Activated T-helper 17 cell treated with anti-CD3 and anti-CD28 coated beads, Interleukin-2, amount 50 U/mL, for 72 hours (primary cell): ENCODE measurements at regions not wholly inside any gene's neighbourhood (a gene's known extent, or its start where the extent isn't known, plus 50 kb on each side); places are given as distances from the start of the nearest gene placed in this dataset.

Source experiments
- ATAC-seq: fragments of 150-1000 bp; cut with Tn5 transposase; replicated peaks from 2 replicates; pipeline ENCODE4 v1.10.0; 2021; ENCODE audit warnings: mild to moderate bottlenecking, moderate library complexity
- H3K27ac Mint-ChIP-seq: one replicate; pipeline ENCODE4 v1.8.0; 2022; ENCODE audit warnings: mixed read lengths
- H3K27me3 Mint-ChIP-seq: one replicate; pipeline ENCODE4 v1.8.0; 2022; ENCODE audit warnings: mixed read lengths
- H3K36me3 Mint-ChIP-seq: one replicate; pipeline ENCODE4 v1.8.0; 2022; ENCODE audit warnings: low read depth, mild to moderate bottlenecking, mixed read lengths
- H3K4me1 Mint-ChIP-seq: one replicate; pipeline ENCODE4 v1.8.0; 2022; ENCODE audit warnings: mixed read lengths
- H3K4me3 Mint-ChIP-seq: one replicate; pipeline ENCODE4 v1.8.0; 2022; ENCODE audit warnings: mild to moderate bottlenecking, mixed read lengths
- H3K9me3 Mint-ChIP-seq: one replicate; pipeline ENCODE4 v1.8.0; 2022; ENCODE audit warnings: mixed read lengths

DNA sequence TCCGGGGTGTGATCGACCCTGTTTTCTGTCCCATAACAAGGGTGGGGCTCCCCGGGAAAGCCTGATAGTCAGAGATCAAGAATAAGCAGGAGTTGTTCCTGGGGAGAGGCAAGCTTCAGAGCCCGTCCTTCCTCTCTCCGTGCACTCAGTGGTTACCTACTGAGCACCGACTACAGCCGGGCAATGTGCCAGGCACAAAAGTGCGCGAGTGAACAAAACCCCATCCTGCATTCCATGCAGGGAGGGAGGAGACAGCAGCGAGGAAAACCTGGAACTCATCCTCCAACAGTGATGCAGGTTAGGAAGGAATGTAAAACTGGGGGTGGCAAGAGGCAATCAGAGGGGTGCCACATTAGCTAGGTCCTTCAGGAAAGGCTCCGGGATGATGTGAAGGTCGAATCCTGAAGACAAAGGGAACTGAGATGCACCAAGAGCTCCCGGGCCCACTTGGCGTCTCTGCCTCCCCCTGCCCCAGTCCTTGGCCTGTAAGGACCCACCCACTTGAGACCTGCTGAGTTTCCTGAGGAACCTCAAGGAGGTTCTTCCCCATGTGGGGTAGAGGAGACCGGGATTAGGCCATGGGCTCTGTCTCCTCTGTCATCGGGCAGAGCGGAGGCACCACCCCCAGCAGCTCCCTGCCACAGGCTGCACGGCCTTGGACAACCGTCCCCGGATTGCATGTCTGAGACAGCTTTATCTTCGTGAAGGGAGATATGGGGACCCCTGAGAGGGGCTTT is 198.2 kb downstream of the NDUFA10 start:
- Mint-ChIP-seq H3K4me3 (no peak overlapping the region), H3K27ac (no peak overlapping the region), H3K9me3 (no peaks in the 10 kb centered on the region), H3K27me3 (peaks cover 7% of the 10 kb centered on the region), H3K36me3 (no peaks in the 10 kb centered on the region), H3K4me1 (no peaks in the 10 kb centered on the region)
- no peak for ATAC-seq

GRCh38 chr2:239826376-239826775 is 198.8 kb downstream of the NDUFA10 start:
- no peaks in the 10 kb centered on the region for H3K9me3 Mint-ChIP-seq
- H3K27me3 Mint-ChIP-seq: peaks cover 12% of the 10 kb centered on the region
- no peak overlapping the region for H3K27ac Mint-ChIP-seq
- no peaks in the 10 kb centered on the region for H3K36me3 Mint-ChIP-seq
- H3K4me1 Mint-ChIP-seq: no peaks in the 10 kb centered on the region
- ATAC-seq: no peak
- no peak overlapping the region for H3K4me3 Mint-ChIP-seq

DNA sequence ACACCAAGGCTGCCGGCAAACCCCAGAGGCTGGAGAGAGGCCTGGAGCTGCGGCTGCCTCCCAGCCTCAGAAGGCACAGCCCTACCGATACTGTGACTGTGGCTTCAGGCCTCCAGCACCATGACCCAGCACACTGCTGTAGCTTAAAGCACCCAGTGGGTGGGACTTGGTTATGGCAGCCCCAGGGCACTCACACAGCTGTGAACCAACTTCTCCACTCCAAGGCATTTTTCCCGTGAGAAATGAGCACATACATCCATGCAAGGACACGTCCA is 199.5 kb downstream of the NDUFA10 start:
- ATAC-seq: no peak
- Mint-ChIP-seq H3K36me3 (no peaks in the 10 kb centered on the region), H3K9me3 (no peaks in the 10 kb centered on the region), H3K4me3 (no peak overlapping the region), H3K27ac (no peak overlapping the region), H3K27me3 (peaks cover 14% of the 10 kb centered on the region), H3K4me1 (no peaks in the 10 kb centered on the region)

DNA sequence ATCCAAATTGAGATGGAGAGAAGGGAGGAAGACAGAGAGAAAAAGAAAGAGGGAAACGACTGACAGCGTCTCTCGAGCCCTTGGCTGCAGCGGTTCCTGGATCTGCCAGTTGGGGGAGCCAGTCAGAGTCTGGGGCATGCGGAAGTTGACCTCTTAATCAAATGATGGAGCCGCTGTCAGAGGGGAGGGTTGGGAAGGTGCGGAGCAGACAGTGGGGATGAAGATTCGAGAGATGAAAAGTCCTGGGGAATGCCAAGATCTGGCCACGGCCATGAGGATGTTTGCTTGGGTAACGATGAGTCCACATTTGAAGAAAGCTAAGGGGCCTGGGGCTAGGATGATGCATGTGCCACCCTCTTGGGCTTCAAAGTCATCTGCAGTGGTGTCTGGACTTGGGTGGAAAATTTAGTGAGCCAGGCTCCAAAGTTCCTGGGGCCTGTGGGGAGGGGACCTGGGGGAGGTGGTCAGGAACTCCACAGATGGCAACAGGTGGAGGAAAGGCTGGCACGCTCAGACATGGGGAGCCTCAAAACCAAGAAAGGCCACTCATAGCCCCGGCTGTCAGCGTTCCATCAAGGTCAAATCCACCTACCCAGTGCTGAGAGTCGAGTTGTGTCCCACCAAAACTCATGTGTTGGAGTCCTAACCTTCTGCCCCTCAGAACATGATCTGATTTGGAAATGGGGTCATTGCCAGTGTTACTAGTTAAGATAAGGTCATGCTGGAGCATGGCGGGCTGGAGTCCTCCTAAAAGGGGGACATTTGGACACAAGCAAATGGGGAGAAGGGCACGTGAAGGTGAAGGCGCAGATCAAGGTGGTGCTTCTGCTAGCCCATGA is 200.1 kb downstream of the NDUFA10 start:
- Mint-ChIP-seq H3K9me3 (no peaks in the 10 kb centered on the region), H3K27me3 (peaks cover 18% of the 10 kb centered on the region)
- ATAC-seq: no peak

DNA sequence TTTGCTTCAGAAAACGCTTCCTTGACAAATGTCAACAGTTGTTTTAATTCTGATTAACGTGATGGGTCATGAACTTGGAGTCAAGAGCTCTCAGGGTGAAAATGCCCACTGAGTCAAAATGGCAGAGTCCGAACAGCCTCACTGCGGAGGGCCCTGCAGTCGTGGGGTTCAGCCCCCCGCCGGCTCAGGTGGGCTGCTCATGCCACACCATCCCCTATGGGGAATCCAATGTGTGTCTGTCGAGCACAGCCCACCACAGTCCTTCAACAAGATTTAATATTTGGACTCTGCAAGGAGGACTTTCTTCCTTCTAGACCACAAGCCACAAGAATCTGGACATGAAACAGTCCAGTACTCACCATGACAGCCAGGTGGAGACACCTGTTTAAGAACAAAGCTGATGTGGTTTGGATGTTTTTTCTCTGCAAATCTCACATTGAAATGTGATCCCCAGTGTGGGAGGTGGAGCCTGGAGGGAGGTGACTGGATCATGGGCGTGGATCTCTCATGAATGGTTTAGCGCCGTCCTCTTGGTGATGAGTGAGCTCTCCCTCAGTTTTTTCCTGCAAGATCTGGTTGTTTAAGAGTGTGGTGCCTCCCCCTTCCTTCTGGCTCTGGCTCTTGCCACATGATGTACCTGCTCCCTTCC is 201.0 kb downstream of the NDUFA10 start:
- Mint-ChIP-seq H3K4me1 (no peaks in the 10 kb centered on the region), H3K27me3 (peaks cover 18% of the 10 kb centered on the region), H3K36me3 (no peaks in the 10 kb centered on the region), H3K27ac (no peak overlapping the region), H3K4me3 (no peak overlapping the region), H3K9me3 (no peaks in the 10 kb centered on the region)
- no peak for ATAC-seq

More for the DNA sequence above, 200.1 kb downstream of the NDUFA10 start:
- Mint-ChIP-seq H3K36me3 (no peaks in the 10 kb centered on the region), H3K27ac (no peak overlapping the region), H3K4me1 (no peaks in the 10 kb centered on the region), H3K4me3 (no peak overlapping the region)

DNA sequence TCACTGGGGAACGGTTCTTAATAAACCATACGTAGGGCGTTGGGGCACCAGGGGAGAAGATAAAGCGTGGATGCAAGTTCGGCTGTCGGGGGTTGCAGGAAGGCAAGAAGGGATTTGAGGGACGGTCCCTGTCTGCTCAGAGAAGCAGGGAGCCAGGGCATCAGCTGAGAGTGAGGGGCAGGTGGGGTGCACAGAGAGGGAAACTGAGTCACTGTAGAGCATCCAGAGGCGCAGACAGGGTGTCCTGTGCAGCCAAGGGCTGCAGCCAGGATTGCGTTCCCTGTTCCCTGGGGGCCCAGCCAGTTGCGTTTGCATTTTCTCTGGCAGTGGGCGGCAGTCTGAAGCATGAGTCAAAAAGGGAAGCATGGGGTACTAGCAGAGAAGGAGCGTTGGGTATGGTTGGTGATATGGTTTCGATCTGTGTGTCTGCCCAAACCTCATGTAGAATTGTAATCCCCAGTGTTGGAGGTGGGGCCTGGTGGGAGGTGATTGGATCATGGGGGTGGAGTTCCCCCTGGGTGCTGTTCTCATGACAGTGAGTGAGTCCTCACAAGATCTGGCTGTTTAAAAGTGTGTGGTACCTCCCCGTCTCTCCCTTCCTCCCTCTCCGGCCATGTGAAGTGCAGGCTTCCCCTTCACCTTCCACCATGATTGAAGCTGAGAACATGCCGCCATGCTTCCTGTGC is 202.9 kb downstream of the NDUFA10 start:
- ATAC-seq: peak; percentile 81
- Mint-ChIP-seq H3K9me3 (no peaks in the 10 kb centered on the region), H3K36me3 (no peaks in the 10 kb centered on the region), H3K27me3 (peaks cover 23% of the 10 kb centered on the region), H3K27ac (no peak overlapping the region), H3K4me1 (no peaks in the 10 kb centered on the region), H3K4me3 (no peak overlapping the region)

DNA sequence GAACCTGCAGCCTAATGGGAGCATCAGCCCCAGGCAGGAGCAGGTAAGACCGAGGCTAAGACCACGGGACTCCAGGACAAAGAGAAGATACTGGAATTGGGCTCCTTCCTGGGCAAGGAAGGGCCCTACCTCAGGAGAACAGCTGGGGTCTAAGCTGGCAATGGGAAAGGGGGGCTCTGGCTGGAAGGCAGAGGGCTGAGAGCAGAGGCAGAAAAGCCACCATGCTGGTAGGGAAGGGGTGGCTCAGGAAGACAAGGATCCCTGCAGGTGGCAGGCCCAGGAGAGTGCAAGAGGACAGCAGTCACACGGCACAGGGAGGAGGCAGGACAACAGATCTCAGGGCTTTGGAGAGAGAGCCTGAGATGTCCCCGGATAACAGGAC is 203.5 kb downstream of the NDUFA10 start:
- Mint-ChIP-seq H3K27ac (no peak overlapping the region), H3K4me1 (no peaks in the 10 kb centered on the region), H3K9me3 (no peaks in the 10 kb centered on the region), H3K36me3 (no peaks in the 10 kb centered on the region), H3K27me3 (peaks cover 23% of the 10 kb centered on the region), H3K4me3 (no peak overlapping the region)
- ATAC-seq: no peak

- H3K27ac Mint-ChIP-seq: no peak overlapping the region
- H3K27me3 Mint-ChIP-seq: peaks cover 23% of the 10 kb centered on the region
- no peaks in the 10 kb centered on the region for H3K4me1 Mint-ChIP-seq
- H3K36me3 Mint-ChIP-seq: no peaks in the 10 kb centered on the region
- no peak for ATAC-seq
- no peaks in the 10 kb centered on the region for H3K9me3 Mint-ChIP-seq
- no peak overlapping the region for H3K4me3 Mint-ChIP-seq
Measured at GRCh38 chr2:239820836-239821693, 204.1 kb downstream of the NDUFA10 start.

GRCh38 chr2:239819974-239820555 is 205.1 kb downstream of the NDUFA10 start:
- no peak overlapping the region for H3K27ac Mint-ChIP-seq
- ATAC-seq: no peak
- H3K27me3 Mint-ChIP-seq: peaks cover 26% of the 10 kb centered on the region
- no peak overlapping the region for H3K4me3 Mint-ChIP-seq
- H3K36me3 Mint-ChIP-seq: no peaks in the 10 kb centered on the region
- no peaks in the 10 kb centered on the region for H3K9me3 Mint-ChIP-seq
- H3K4me1 Mint-ChIP-seq: no peaks in the 10 kb centered on the region

GRCh38 chr2:239819091-239819973 is 205.8 kb downstream of the NDUFA10 start:
- no peak for ATAC-seq
- H3K9me3 Mint-ChIP-seq: no peaks in the 10 kb centered on the region
- no peak overlapping the region for H3K4me3 Mint-ChIP-seq
- no peaks in the 10 kb centered on the region for H3K4me1 Mint-ChIP-seq
- H3K27ac Mint-ChIP-seq: no peak overlapping the region
- no peaks in the 10 kb centered on the region for H3K36me3 Mint-ChIP-seq
- peaks cover 26% of the 10 kb centered on the region for H3K27me3 Mint-ChIP-seq

DNA sequence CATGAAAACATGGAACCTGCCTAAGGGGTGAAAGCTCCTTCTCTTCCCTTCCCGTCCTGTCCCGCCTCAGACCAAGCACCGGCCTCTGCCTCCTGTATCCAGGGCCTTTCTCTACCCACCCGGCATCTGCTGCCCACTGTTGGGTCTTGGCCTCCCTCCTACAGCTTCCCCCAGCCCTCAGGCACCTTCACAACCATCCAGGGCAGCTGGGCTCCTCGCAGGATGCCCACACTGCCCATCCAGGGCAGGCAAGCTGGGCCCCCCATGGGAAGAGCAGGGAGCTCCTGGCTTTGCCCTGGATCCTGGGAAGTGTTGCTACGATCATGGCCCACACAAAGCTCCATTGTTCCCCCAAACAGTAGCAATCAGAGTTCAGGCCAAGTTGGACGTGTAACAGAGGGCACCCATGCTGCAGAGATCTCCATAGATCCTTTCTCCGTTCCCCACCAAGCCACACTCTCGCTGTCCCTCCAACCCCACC is 206.6 kb downstream of the NDUFA10 start:
- Mint-ChIP-seq H3K4me1 (no peaks in the 10 kb centered on the region), H3K27ac (peak overlapping the region; percentile 58), H3K4me3 (no peak overlapping the region), H3K36me3 (no peaks in the 10 kb centered on the region), H3K9me3 (no peaks in the 10 kb centered on the region), H3K27me3 (peaks cover 26% of the 10 kb centered on the region)
- ATAC-seq: no peak

GRCh38 chr2:239818086-239818485 is 207.1 kb downstream of the NDUFA10 start:
- Mint-ChIP-seq H3K4me3 (no peak overlapping the region), H3K36me3 (no peaks in the 10 kb centered on the region), H3K4me1 (no peaks in the 10 kb centered on the region), H3K27me3 (peaks cover 26% of the 10 kb centered on the region), H3K9me3 (no peaks in the 10 kb centered on the region), H3K27ac (no peak overlapping the region)
- ATAC-seq: no peak
